NCI-H1092 (cell line): ENCODE measurements at regions not wholly inside any gene's neighbourhood (a gene's known extent, or its start where the extent isn't known, plus 50 kb on each side); places are given as distances from the start of the nearest gene placed in this dataset.
A peak's percentile ranks its signal among the peaks of the same experiment; 100 is the strongest.
"Not testable (repeated sequence)": the region's sequence is repeated elsewhere in the genome, so short reads cannot be mapped to it uniquely, and the experiment has no call there.

Experiments
- DNase-seq: peaks from one replicate; lab custom pipeline; 2025; lab: John Stamatoyannopoulos, UW

GRCh38 chr13:111501596-111502535 is 181.4 kb downstream of the TEX29 start:
- DNase-seq: not testable (repeated sequence)

- no peak for DNase-seq
Observed at GRCh38 chr13:111502957-111503356, 182.5 kb downstream of the TEX29 start.

- no peak for DNase-seq
Observed at GRCh38 chr13:111503376-111503775, 182.9 kb downstream of the TEX29 start.

GRCh38 chr13:111503905-111504695 is 183.7 kb downstream of the TEX29 start:
- DNase-seq: no peak

GRCh38 chr13:111505175-111505777 is 184.8 kb downstream of the TEX29 start:
- no peak for DNase-seq

- DNase-seq: no peak
Observed at GRCh38 chr13:111506125-111506524, 185.7 kb downstream of the TEX29 start.

GRCh38 chr13:111506621-111507020 is 186.2 kb downstream of the TEX29 start:
- DNase-seq: no peak

- peak; percentile 21 for DNase-seq
Observed at GRCh38 chr13:111508164-111508870, 187.9 kb downstream of the TEX29 start.

GRCh38 chr13:111508902-111509509 is 188.6 kb downstream of the TEX29 start:
- DNase-seq: peak; percentile 85

- no peak for DNase-seq
Observed at GRCh38 chr13:111510502-111511218, 190.2 kb downstream of the TEX29 start.

GRCh38 chr13:111511219-111511732 is 190.8 kb downstream of the TEX29 start:
- DNase-seq: no peak

GRCh38 chr13:111511805-111512504 is 191.5 kb downstream of the TEX29 start:
- no peak for DNase-seq

- DNase-seq: no peak
Observed at GRCh38 chr13:111512707-111513106, 192.3 kb downstream of the TEX29 start.

GRCh38 chr13:111513766-111514609 is 193.5 kb downstream of the TEX29 start:
- DNase-seq: no peak

GRCh38 chr13:111514610-111515306 is 194.3 kb downstream of the TEX29 start:
- DNase-seq: no peak

GRCh38 chr13:111515307-111515617 is 194.8 kb downstream of the TEX29 start:
- DNase-seq: no peak

- no peak for DNase-seq
Observed at GRCh38 chr13:111515635-111516034, 195.2 kb downstream of the TEX29 start.
